ENCODE measurements at regions not wholly inside any gene's neighbourhood (a gene's known extent, or its start where the extent isn't known, plus 50 kb on each side); places are given as distances from the start of the nearest gene placed in this dataset.

DNA sequence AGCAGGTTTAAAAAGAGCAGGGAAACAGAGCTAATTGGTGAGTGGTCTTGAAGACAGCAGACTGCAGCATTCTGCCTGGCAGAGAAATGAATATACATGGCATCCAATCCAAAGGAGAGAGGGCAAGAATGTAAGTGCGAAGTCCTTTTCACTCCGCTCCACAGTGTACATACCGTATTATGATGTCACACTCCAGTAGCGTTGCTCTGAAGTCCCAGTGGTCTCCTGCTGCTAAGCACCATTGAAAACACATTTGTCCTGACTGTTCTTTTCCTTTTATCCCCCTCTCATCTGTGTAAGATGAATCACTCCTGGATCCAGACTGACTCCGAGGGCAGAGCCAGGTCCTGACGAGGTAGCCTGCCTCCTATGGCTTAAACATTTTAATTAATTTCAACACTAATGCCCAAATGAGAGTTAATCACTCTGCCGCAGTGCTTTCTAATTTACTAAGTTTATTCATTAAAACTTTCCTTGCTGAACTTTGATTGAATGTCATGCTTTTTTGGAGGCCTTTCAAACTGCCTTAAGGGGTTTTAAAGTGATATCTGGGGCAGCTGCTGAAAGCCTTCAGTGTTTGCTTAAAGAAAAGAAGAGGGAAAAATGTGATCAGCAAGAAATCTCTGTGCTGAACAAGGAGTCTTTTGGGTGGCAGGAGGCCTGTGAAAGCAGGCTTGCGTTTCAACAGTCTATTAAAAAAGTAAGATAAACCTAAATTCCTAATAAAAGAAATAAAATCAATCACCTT, 227.2 kb downstream of the ATG4C start:
- TF ChIP-seq, protein P1, sequence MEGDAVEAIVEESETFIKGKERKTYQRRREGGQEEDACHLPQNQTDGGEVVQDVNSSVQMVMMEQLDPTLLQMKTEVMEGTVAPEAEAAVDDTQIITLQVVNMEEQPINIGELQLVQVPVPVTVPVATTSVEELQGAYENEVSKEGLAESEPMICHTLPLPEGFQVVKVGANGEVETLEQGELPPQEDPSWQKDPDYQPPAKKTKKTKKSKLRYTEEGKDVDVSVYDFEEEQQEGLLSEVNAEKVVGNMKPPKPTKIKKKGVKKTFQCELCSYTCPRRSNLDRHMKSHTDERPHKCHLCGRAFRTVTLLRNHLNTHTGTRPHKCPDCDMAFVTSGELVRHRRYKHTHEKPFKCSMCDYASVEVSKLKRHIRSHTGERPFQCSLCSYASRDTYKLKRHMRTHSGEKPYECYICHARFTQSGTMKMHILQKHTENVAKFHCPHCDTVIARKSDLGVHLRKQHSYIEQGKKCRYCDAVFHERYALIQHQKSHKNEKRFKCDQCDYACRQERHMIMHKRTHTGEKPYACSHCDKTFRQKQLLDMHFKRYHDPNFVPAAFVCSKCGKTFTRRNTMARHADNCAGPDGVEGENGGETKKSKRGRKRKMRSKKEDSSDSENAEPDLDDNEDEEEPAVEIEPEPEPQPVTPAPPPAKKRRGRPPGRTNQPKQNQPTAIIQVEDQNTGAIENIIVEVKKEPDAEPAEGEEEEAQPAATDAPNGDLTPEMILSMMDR (IDR thresholded peaks at IDR 0.05; ENCODE audit: insufficient read depth, low read length) = no peak
- no peak overlapping the region for H3K4me3 ChIP-seq (ENCODE audit: low read depth, low read length)
- DNase-seq (ENCODE audit: low read depth) = no peak

DNA sequence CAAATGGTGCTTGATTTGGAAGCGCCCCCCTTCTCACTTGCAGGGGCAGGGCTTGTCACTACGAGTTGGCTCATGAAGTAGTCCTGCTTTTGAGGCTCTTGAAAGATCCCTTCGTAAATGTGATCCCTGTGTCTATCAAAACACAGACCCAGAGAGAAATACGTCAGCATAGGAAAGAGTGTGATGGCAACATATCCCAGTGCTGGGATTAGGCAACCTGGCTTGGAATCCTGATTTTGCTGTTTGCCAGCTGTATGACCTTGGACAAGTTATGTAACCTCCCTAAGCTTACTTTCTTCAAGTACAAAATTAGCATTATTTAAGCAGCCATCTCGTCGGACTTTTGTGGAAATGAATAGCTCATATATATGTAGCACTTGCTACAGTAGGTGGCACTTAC, 228.4 kb downstream of the ATG4C start:
- no peak overlapping the region for H3K4me3 ChIP-seq (ENCODE audit: low read depth, low read length)

DNA sequence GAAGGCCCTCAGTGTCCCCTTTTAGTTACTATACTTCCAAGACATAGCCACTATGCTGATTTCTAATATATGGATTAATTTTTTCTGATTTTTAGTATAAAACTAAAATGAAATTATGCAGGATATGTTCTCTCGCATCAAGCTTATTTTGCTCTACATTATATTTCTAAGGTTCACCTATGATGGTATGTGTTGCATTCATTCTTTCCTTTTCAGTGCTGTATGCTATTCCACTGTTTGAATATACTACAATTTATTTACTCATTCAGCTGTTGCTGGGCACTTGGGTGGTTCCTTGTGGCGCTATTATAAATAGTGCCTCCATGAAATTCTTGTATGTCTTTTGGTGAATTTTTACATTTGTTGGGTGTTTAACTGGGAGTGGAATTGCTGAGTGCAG, 230.3 kb downstream of the ATG4C start:
- no peak for DNase-seq (ENCODE audit: low read depth)
- H3K4me3 ChIP-seq (ENCODE audit: low read depth, low read length) = no peak overlapping the region
- TF ChIP-seq, protein P1 (IDR thresholded peaks at IDR 0.05; ENCODE audit: insufficient read depth, low read length) = no peak

More for the DNA sequence above, 228.4 kb downstream of the ATG4C start:
- DNase-seq (ENCODE audit: low read depth) = peak; percentile 23
- TF ChIP-seq, protein P1 (IDR thresholded peaks at IDR 0.05; ENCODE audit: insufficient read depth, low read length) = no peak

DNA sequence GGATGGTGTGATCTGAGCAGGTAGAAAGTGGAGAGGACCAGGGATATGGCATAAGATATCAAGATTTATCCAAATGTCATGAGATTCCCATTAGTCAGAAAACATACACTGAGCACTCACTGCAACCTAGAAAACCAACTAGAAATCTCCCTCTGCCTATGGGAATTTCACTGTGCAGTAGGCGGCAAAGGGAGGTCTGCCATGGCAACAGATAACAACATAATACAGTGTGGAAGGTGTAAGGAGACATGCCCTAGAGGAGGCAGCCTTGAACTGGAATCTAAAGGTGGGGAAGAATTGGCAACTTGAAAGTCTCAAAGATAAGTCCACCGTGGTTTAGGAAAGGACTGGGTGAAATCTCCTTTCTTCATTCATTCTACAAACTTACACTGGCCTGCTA, 238.4 kb downstream of the ATG4C start:
- DNase-seq (ENCODE audit: low read depth) = no peak
- TF ChIP-seq, protein P1 (IDR thresholded peaks at IDR 0.05; ENCODE audit: insufficient read depth, low read length) = no peak
- H3K4me3 ChIP-seq (ENCODE audit: low read depth, low read length) = no peak overlapping the region

DNA sequence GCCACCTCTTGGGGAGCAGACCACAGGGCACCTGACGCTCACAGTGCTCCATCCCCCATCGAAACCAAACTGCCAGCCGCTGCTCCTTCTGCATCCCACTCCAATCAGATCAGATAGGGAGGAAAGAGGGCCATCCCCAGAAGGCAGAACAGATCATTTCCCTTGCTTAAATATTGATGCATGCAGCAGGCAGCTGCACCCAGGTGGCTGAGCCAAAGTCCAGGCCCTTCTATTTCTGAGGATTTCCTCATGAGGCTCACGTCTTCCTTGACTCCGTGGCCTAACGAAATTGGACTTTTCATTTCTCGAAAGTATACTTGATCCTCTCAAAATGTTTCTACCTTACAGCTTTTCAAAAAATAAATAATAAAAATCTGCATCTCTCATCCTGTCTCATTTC, 239.2 kb downstream of the ATG4C start:
- TF ChIP-seq, protein P1 (IDR thresholded peaks at IDR 0.05; ENCODE audit: insufficient read depth, low read length) = no peak
- DNase-seq (ENCODE audit: low read depth) = no peak

DNA sequence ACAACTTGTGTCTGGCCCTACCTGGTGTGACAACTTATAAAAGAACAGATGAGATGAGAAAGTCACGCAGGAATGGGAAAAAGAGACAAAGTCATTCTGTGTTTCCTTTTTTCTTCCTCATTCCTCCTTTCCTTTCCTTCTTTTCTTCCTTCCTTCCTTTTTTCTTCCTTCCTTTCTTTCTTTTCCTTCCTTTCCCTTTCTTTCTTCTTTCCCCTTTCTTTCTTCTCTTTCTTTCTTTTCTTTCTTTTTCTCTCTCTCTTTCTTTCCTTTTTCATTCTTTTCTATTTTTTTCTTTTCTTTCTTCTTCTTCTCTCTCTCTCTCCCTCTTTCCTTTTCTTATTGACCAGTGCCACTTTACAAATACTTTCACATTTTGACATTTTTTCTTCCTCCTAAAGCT, 239.7 kb downstream of the ATG4C start:
- no peak for DNase-seq (ENCODE audit: low read depth)
- TF ChIP-seq, protein P1 (IDR thresholded peaks at IDR 0.05; ENCODE audit: insufficient read depth, low read length) = no peak
- H3K4me3 ChIP-seq (ENCODE audit: low read depth, low read length) = no peak overlapping the region

More for the DNA sequence above, 239.2 kb downstream of the ATG4C start:
- H3K4me3 ChIP-seq (ENCODE audit: low read depth, low read length) = no peak overlapping the region

DNA sequence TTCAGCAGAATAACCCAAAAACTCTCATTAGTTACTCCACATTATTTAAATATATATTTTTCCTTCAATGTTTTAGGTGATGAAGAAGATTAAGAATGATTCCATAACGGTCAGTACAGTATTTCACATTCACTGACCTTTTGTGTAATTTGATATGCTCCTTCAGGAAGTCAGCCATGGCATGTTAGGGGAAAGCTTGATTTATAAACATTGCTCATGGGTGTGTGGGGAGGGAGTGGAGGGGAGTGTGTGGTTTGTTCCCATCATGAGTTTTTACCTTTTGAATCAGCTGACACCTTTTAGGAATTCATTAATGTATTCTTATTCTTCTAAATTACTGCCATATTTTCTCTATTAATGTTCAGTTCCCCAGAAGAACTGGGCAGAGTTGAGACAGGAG, 240.2 kb downstream of the ATG4C start:
- DNase-seq (ENCODE audit: low read depth) = no peak
- TF ChIP-seq, protein P1 (IDR thresholded peaks at IDR 0.05; ENCODE audit: insufficient read depth, low read length) = no peak
- H3K4me3 ChIP-seq (ENCODE audit: low read depth, low read length) = no peak overlapping the region

All from fibroblast of the aortic adventitia (primary cell).